Ecto neural progenitor cell (in vitro differentiated cells): ENCODE measurements at regions not wholly inside any gene's neighbourhood (a gene's known extent, or its start where the extent isn't known, plus 50 kb on each side); places are given as distances from the start of the nearest gene placed in this dataset.
A peak's percentile ranks its signal among the peaks of the same experiment; 100 is the strongest.
"Not testable (repeated sequence)": the region's sequence is repeated elsewhere in the genome, so short reads cannot be mapped to it uniquely, and the experiment has no call there.

Experiments used
- DNase-seq: peaks from one replicate; pipeline ENCODE4 v3.0.0-alpha.2; 2018; ENCODE audit warnings: low spot score

DNA sequence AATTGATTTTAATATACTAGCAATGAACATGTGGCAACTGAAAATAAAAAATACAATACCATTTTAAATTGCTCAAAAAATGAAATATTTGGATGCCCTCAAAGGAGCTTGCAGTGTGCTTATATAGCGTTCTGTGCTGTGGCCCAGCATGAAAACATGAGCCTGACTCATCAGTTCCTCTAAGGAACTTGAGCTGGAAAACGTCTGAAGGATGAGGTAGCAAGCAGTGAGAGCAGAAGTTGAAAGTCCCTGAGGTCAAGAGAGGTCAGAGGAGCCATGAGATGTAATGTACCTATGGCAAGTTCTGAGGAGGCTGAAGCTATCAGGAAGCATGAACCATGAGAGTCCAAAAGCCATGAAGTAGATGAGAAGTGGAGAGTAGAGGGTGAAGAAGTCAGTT, 59.7 kb downstream of the HMGB3 start:
- DNase-seq = no peak

DNA sequence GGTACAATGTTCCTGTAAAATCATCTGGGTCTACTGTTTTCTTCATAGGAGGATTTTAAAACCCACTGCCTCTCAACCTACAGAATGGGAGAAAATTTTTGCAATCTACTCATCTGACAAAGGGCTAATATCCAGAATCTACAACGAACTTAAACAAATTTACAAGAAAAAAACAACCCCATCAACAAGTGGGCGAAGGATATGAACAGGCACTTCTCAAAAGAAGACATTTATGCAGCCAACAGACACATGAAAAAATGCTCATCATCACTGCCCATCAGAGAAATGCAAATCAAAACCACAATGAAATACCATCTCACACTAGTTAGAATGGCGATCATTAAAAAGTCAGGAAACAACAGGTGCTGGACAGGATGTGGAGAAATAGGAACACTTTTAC, 83.2 kb downstream of the HMGB3 start:
- DNase-seq = not testable (repeated sequence)

DNA sequence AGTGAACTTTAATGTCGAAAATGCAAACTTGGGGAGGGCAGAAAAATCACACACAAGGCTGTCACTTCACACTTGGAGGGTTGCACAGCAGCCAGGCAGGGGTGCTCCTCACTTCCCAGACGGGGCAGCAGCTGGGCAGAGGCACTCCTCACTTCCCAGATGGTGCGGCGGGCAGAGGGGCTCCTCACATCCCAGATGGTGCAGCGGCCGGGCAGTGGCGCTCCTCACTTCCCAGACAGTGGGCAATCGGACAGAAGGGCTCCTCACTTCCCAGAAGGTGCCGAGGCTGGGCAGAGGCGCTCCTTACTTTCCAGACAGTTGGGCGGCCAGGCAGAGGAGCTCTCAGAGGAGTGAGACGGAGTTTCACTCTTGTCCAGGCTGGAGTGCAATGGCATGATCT, 90.6 kb downstream of the HMGB3 start:
- no peak for DNase-seq

DNA sequence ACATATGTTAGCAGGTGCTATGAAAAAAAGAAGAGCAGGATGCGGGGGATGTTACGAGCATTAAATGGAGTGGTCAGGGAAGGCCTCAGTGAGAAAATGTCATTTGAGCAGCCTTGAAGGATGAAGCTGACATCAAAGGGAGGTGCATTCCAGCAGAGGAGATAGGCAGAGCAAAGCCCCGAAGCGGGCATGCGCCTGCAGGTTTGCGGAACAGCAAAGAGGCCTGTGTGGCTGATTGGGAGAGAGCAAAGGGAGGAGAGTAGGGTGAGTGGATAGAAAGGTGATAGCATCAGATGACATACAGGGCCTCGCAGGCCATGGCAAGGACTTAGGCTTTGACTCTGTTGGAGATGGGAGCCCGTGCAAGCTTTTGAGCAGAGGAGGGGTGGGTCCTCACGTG, 95.4 kb upstream of the GPR50 start:
- DNase-seq = no peak

DNA sequence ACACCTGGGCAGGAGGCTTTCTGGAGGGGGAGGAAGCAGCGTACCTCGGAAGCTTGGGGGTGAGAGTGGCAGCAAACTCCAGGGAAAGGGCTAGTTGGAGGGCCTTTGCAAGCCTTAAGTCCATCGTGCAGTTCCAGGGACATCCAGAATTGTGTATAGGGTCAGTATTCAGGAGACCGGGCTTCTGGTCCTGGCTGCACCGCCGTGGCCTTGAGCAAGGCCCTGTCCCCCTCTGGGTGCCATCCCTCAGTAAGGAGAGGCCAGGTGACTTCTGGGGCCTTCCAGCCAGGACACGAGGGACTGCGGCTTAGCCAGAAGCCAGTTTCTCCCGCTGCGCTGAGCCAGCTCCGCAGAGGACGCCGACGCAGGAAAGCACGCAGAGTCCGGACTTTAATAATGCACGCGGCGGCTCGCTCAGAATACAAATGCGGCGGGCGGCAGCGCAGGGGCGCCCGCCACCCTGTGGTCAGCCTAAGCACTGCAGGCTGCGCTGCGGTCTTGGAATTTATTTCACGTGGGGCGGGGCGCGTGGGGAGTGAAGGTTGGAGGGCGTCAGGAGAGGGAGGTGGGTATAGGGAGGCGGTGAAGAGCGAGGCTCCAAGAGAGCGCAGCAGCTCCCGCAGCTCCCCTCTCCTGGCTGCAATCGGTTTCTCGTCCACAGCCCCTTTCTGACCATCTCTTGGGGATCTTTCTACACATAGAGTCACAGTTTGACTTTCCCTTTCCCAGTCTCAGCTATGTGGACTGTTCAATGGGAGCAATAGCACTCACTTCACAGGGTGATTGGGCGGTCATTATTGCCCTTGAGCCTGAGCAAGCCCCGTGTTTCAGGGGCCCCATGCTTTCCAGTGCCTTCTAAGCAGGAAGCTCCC, 94.1 kb upstream of the GPR50 start:
- peak; percentile 82 for DNase-seq

DNA sequence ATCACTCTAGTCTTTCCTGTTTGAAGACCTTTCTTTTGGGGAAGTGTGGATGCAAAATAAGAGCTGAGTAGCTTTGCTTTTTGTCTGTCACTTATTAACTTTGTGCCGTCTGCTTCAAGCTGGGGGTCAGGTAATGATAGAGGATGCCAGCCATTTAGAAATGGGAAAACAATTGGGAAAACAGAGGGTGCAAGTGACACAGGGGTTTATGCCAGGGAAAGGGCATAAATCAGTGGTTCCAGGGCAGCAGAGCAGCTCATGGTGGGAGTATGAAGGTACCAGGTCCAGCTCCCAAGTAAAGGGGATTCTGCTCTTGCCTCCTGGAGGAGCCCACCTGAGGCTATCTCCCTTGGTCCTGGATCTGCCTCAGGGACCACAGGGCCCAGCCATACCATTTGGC, 91.9 kb upstream of the GPR50 start:
- DNase-seq = no peak

DNA sequence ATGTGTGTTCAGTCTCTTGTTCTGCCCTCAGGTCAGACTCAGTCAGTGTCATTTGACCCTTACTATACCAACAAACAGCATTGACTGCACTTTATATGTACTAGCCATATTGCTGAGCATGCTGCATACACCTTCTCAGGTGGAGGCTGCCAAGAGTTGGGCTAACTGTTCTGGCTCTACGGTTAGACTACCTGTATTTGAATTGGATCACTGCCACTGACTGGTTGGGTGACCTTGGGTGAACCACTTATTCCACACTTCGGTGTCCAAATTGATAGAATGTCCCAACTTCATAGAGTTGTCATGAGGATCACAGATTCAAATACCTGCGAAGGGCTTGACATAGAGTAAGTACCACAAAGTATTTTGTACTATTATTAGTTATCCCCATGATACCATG, 91.2 kb upstream of the GPR50 start:
- DNase-seq = no peak

DNA sequence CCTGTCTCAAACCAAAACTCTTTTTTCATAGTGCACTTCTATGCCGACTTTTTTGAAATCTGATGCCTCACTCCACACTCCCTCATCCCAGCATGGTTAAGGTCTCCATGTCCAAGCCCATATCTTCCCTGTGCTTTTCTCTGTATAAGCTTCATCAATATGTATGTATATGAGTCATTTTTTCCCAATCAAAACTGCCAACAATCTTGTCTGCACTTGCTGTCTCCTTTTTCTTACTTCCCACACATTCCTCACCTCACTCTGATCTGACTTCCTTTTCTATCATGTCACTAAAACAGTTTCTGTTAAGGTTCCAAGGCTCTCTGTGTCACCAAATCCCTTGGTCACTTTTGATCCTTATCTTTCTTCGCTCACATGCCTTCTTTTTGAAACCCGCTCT, 88.2 kb upstream of the GPR50 start:
- DNase-seq = no peak

DNA sequence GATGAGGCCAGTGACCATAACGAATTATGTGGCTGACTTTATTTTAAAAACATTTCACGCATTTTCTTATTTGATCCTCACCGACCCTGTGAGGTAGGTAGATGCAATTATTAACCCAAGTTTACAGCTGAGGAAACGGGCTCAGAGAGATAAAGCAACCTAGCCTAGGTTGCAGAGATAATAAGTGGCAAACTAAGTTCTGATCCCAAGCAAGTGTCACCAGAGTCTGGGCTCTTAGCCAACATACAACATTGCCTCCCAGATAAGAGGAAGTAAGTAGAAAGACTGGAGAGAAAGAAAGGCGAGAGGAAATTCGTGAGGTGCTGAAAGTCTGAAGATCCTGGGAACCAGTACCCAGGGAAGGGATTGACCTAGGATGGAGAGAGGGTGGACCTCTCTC, 77.4 kb upstream of the GPR50 start:
- no peak for DNase-seq

DNA sequence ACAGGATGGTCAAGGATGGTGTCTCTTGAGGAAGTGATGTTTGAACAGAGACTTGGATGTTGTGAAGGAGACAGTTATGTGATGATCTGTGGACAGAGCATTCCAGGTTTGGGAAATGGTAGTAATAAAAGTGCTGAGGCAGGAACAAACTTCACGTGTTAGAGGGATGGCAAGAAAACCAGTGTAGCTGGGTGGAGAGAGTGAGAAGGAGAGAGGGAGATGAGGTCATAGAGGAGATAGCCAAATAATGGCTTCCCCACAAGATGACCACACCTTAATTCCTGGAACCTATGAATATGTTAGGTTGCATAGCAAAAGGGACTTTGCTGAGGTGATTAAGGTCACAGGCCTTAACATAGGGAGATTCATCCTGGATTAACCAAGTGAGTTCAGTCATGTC, 75.6 kb upstream of the GPR50 start:
- no peak for DNase-seq

DNA sequence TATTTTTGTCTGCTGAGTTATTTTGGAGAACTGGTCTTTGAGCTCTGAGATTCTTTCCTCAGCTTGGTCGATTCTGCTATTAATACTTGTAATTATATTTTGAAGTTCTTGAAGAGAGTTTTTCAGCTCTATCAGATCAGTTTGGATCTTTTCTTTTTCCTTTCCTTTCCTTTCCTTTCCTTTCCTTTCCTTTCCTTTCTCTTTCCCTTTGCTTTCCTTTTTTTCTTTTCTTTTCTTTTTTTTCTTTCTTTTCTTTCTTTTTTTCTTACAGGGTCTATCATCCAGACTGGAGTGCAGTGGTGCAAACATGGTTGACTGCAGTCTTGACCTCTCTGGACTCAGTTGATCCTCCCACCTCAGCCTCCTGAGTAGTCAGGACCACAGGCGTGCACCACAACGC, 63.2 kb upstream of the GPR50 start:
- DNase-seq = not testable (repeated sequence)
